TTC549 (cell line): ENCODE measurements at regions not wholly inside any gene's neighbourhood (a gene's known extent, or its start where the extent isn't known, plus 50 kb on each side); places are given as distances from the start of the nearest gene placed in this dataset.
A peak's percentile ranks its signal among the peaks of the same experiment; 100 is the strongest.
"Not testable (repeated sequence)": the region's sequence is repeated elsewhere in the genome, so short reads cannot be mapped to it uniquely, and the experiment has no call there.

Source experiments
- FAIRE-seq: peaks from 2 replicates; lab custom pipeline; 2012; peaks lifted over from hg19 to GRCh38; lab: Jason Lieb, UNC

DNA sequence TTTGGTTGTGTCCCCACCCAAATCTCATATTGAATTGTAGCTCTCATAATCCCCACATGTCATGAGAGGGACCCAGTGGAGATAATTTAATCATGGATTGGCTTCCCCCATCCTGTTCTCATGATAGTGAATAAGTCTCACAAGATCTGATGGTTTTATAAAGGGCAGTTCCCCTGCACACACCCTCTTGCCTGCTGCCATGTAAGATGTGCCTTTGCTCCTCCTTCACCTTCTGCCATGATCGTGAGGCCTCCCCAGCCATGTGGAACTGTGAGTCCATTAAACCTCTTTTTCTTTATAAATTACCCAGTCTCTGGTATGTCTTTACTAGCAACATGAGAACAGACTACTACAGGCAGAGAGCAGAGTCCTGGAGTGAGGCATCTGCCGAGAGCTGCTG lies 90.2 kb upstream of the SLC45A1 start:
- not testable (repeated sequence) for FAIRE-seq

DNA sequence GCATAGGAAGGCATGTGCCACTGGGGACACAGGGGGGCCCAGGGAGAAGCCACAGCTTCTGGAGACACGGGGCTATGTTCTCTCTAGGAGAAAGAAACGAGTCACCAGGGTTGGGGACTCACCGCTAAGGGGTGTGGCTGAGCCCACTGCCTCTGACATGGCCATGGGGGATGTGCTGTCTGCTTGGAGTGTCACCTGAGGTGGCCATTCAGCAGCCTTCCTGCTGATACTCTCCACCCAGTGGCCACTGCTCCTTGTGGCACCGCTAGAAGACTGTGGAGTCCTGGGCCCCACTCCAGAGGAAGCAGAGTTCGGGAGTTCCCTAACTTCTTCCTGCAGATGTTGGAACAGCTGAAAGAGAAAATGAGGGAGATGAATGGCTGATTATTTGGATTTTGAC lies 91.2 kb upstream of the SLC45A1 start:
- no peak for FAIRE-seq

DNA sequence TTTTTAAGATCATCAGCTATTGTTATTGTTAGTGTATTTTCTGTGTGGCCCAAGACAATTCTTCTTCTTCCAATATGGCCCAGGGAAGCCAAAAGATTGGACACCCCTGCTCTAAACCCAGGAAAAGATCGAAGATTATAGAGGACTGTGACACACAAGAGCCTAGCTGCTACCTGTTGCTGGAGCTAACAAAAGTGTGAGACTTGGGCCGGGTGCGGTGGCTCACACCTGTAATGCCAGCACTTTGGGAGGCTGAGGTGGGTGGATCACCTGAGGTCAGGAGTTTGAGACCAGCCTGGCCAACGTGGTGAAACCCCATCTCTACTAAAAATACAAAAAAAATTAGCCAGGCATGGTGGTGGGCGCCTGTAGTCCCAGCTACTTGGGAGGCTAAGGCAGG lies 91.9 kb upstream of the SLC45A1 start:
- FAIRE-seq, result not testable (repeated sequence)

DNA sequence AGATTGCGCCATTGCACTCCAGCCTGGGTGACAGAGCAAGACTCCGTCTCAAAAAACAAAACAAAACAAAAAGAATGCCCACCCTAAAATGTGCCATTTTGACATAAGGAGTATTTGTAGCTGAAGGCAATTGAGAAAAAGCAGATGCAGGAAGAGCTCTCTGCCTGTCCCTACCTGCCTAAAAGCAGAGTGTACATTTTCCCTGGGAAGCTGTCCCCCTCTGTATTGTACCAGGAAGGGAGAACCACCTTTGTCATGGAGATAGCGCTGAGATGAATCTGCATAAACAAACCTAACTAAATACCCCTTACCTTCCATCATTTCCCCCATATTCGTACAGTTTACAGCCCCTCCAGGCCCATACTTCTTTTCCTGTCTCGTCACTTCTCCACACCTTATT lies 94.4 kb upstream of the SLC45A1 start:
- no peak for FAIRE-seq

GRCh38 chr1:8222789-8223188 lies 95.1 kb upstream of the SLC45A1 start:
- no peak for FAIRE-seq

DNA sequence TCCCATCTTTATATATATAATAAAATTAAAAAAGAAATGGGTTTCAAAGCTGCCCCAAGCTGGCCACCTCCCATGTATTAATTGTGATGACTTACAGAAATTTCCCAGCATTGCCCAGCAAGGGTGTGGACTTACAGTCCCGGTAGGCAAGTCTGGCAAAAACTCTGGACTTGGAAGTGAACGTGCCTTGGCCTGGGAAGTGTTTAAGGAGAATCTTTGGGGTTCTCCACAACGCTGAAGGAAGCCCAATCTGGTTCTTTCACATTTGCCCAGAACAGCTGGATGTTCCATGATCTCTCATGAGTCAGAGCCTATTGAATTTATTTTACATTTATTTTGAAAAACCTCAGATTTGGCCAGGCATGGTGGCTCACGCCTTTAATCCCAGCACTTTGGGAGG lies 98.4 kb upstream of the SLC45A1 start:
- FAIRE-seq, result no peak

DNA sequence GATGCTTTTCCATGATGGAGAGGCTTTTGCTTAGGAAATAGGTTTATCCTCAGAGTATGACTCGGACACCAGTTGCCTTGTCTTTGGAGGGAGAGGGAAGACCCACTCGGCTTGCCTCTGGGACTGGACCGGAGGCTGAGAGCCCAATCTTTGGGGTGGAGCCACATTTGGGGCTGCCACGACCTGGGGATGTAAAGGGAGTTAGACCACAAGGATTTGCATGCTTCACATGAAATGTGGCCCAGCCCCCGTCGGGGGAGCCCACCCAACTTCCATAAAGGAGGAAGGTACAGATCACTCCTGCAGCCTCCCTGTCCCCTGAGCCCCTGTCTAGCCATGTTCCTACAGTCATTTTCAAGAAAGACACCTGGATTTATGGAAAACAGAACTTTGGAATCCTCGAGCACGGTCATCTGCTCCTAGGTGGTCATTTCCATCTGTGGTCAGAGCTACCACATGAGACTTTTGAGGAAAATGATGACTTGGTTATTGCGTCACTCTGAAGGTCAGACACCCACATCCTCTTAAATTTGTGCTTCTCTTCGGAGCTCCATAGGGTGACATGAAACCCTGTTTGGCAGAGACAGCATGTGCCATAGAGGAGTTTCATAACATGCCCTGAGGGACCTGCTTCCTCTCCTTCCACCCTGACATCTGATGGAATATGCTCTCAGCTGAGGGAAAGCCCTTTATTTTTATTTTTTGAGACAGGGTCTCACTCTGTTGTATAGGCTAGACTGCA lies 99.4 kb upstream of the SLC45A1 start:
- FAIRE-seq, result no peak

GRCh38 chr1:8217809-8218208 lies 100.1 kb upstream of the SLC45A1 start:
- no peak for FAIRE-seq

DNA sequence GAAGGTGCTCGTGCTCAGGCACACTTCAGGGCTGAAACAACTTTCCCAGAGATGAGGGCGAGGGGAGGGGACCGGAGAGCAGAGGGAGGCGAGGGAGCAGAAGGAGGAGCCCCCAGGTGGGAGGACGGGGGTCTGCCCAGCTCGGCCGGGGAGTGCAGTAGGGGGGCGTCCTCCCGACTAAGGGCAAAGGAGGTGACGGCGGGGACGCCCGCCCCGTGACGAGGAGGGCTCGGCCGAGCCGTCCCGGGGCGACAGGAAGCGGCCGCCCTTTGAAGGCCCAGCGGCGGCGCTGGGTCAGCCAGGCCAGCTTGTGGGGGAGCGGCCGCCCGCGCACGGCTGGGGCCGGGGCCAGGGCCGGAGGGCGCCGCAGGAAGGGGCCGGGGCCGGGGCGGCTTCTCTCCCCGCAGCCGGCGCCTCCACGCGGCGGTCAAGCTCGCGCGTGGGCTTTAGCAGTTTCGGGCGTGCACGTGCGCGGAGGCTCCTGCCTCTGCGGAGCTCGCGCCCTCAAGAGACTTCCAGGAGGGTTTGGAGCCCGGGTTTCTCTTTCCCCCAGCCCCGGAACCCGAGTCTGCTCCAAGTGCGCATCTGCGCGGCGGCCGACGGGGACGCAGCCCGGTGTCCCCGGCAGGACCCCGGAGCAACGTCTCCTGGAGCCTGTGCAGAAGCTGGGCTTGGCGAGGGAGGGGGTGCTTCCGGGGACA lies 100.8 kb upstream of the SLC45A1 start:
- FAIRE-seq, result no peak

GRCh38 chr1:8216005-8216404 lies 101.9 kb upstream of the SLC45A1 start:
- no peak for FAIRE-seq

GRCh38 chr1:8214501-8215173 lies 103.3 kb upstream of the SLC45A1 start:
- FAIRE-seq, result no peak

GRCh38 chr1:8213676-8214075 lies 104.2 kb upstream of the SLC45A1 start:
- no peak for FAIRE-seq

GRCh38 chr1:8213136-8213535 lies 104.8 kb upstream of the SLC45A1 start:
- FAIRE-seq, result no peak

- no peak for FAIRE-seq
These were observed 105.3 kb upstream of the SLC45A1 start for GRCh38 chr1:8212580-8213031.

GRCh38 chr1:8211883-8212579 lies 105.9 kb upstream of the SLC45A1 start:
- FAIRE-seq, result peak; percentile 85

GRCh38 chr1:8211251-8211882 lies 106.5 kb upstream of the SLC45A1 start:
- no peak for FAIRE-seq

DNA sequence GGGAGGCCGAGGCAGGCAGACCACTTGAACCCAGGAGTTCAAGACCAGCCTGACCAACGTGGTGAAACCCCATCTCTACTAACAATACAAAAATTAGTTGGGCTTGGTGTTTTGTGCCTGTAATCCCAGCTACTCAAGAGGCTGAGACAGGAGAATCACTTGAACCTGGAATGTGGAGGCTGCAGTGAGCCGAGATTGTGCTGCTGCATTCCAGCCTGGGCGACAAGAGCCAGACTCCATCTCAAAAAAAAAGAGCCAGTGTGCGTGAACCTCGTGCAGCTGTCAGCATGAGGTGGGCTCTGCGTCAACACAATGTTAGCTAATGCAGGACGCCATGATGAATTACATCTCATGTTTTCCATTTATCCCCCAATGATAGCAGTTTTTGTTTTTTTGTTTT lies 110.7 kb upstream of the SLC45A1 start:
- FAIRE-seq, result no peak

DNA sequence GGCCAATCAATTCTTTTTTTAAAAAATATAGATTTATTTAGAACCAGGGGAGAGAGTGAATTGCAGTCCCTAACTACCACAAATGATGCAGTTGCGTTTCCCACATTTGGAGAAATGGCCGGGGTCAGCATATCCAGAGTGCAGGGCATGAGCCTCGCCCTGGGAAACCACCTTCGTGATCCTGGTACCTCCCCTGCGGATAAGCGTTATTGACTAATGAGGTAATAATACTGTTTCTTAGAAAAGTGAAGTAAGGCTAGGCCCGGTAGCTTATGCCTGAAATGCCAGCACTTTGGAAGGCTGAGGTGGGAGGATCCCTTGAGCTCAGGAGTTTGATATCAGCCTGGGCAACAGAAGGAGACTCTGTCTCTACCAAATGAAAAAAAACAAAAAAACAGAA lies 111.5 kb upstream of the SLC45A1 start:
- FAIRE-seq, result no peak

GRCh38 chr1:8205771-8206170 lies 112.1 kb upstream of the SLC45A1 start:
- FAIRE-seq, result no peak

- FAIRE-seq, result no peak
These were observed 113.1 kb upstream of the SLC45A1 start for GRCh38 chr1:8204826-8205225.

GRCh38 chr1:8203551-8203950 lies 114.4 kb upstream of the SLC45A1 start:
- no peak for FAIRE-seq

- FAIRE-seq, result no peak
These were observed 114.9 kb upstream of the SLC45A1 start for GRCh38 chr1:8203056-8203455.
